ENCODE measurements at regions not wholly inside any gene's neighbourhood (a gene's known extent, or its start where the extent isn't known, plus 50 kb on each side); places are given as distances from the start of the nearest gene placed in this dataset.

- H3K36me3 ChIP-seq (replicated peaks in 1 of 2; ENCODE audit: insufficient read depth in 1 of 2, low read depth in 2 of 2) = no peaks in the 10 kb centered on the region
- WGBS, 2 donors = 21 to 33% methylated on average over 1 of the region's 1 CpG
- ATAC-seq = no peak
- no peaks in the 10 kb centered on the region for H3K27me3 ChIP-seq
- intact Hi-C loops (cut with DNase I) = no loop called here
- H3K27ac ChIP-seq = no peak overlapping the region
- H3K9me3 ChIP-seq = no peaks in the 10 kb centered on the region
- DNase-seq = no peak
- H3K4me3 ChIP-seq = no peak overlapping the region
- no peak for TF ChIP-seq CTCF (IDR thresholded peaks at IDR 0.05)
- TF ChIP-seq POLR2A (IDR thresholded peaks at IDR 0.05) = no peak
- H3K4me1 ChIP-seq = peaks cover 54% of the 10 kb centered on the region
Observed at GRCh38 chr2:134175834-134176233, 78.0 kb upstream of the MGAT5 start.

- H3K36me3 ChIP-seq (replicated peaks in 1 of 2; ENCODE audit: insufficient read depth in 1 of 2, low read depth in 2 of 2) = no peaks in the 10 kb centered on the region
- H3K27me3 ChIP-seq = no peaks in the 10 kb centered on the region
- TF ChIP-seq POLR2A (IDR thresholded peaks at IDR 0.05) (no peak), CTCF (IDR thresholded peaks at IDR 0.05) (no peak)
- intact Hi-C loops (cut with DNase I) = no loop called here
- peaks cover 54% of the 10 kb centered on the region for H3K4me1 ChIP-seq
- no peak overlapping the region for H3K4me3 ChIP-seq
- WGBS, 2 donors = 38 to 40% methylated on average over 13 of the region's 13 CpGs
- ATAC-seq (peak; percentile 67), DNase-seq (peak; percentile 56 to 71 (median 66))
- H3K9me3 ChIP-seq = no peaks in the 10 kb centered on the region
- H3K27ac ChIP-seq = peak overlapping the region; percentile 6 to 45 (median 28)
Observed at GRCh38 chr2:134177351-134177931, 76.4 kb upstream of the MGAT5 start.

- ATAC-seq (no peak), DNase-seq (no peak)
- peak overlapping the region in 2 of 4 donors; percentile 22 to 45 for H3K27ac ChIP-seq
- H3K27me3 ChIP-seq = no peaks in the 10 kb centered on the region
- H3K4me3 ChIP-seq = no peak overlapping the region
- peaks cover 46% of the 10 kb centered on the region for H3K4me1 ChIP-seq
- intact Hi-C loops (cut with DNase I) = no loop called here
- TF ChIP-seq POLR2A (IDR thresholded peaks at IDR 0.05) (no peak), CTCF (IDR thresholded peaks at IDR 0.05) (no peak)
- 23 to 27% methylated on average over 3 of the region's 3 CpGs for WGBS, 2 donors
- no peaks in the 10 kb centered on the region for H3K36me3 ChIP-seq (replicated peaks in 1 of 2; ENCODE audit: insufficient read depth in 1 of 2, low read depth in 2 of 2)
- no peaks in the 10 kb centered on the region for H3K9me3 ChIP-seq
Observed at GRCh38 chr2:134178138-134178877, 75.6 kb upstream of the MGAT5 start.

GRCh38 chr2:134181219-134181618, 72.7 kb upstream of the MGAT5 start:
- no peak overlapping the region for H3K27ac ChIP-seq
- H3K27me3 ChIP-seq = no peaks in the 10 kb centered on the region
- H3K9me3 ChIP-seq = no peaks in the 10 kb centered on the region
- intact Hi-C loops (cut with DNase I) = no loop called here
- no peak overlapping the region for H3K4me3 ChIP-seq
- peaks cover 26% of the 10 kb centered on the region for H3K4me1 ChIP-seq
- WGBS, 2 donors = 85 to 87% methylated on average over 5 of the region's 5 CpGs
- TF ChIP-seq POLR2A (IDR thresholded peaks at IDR 0.05) (no peak), CTCF (IDR thresholded peaks at IDR 0.05) (no peak)
- ATAC-seq (no peak), DNase-seq (no peak)
- H3K36me3 ChIP-seq (replicated peaks in 1 of 2; ENCODE audit: insufficient read depth in 1 of 2, low read depth in 2 of 2) = no peaks in the 10 kb centered on the region

GRCh38 chr2:134183679-134184078, 70.2 kb upstream of the MGAT5 start:
- H3K4me3 ChIP-seq = no peak overlapping the region
- no peak overlapping the region for H3K27ac ChIP-seq
- no peak for ATAC-seq
- no peak for DNase-seq
- no peaks in the 10 kb centered on the region for H3K27me3 ChIP-seq
- no peaks in the 10 kb centered on the region for H3K36me3 ChIP-seq (replicated peaks in 1 of 2; ENCODE audit: insufficient read depth in 1 of 2, low read depth in 2 of 2)
- peaks cover 12% of the 10 kb centered on the region for H3K4me1 ChIP-seq
- intact Hi-C loops (cut with DNase I) = no loop called here
- WGBS, 2 donors = 89 to 92% methylated on average over 9 of the region's 9 CpGs
- no peaks in the 10 kb centered on the region for H3K9me3 ChIP-seq
- TF ChIP-seq POLR2A (IDR thresholded peaks at IDR 0.05) (no peak), CTCF (IDR thresholded peaks at IDR 0.05) (no peak)
